ENCODE measurements at regions not wholly inside any gene's neighbourhood (a gene's known extent, or its start where the extent isn't known, plus 50 kb on each side); places are given as distances from the start of the nearest gene placed in this dataset.

GRCh38 chr17:71158437-71158836 is 962.4 kb upstream of the SOX9 start:
- peak; percentile 40 for DNase-seq (ENCODE audit: low spot score)

- DNase-seq (ENCODE audit: low spot score) = no peak
These were observed 957.6 kb upstream of the SOX9 start for GRCh38 chr17:71163121-71163812.

GRCh38 chr17:71163813-71164122 is 957.1 kb upstream of the SOX9 start:
- DNase-seq (ENCODE audit: low spot score) = no peak

GRCh38 chr17:71164561-71164960 is 956.3 kb upstream of the SOX9 start:
- DNase-seq (ENCODE audit: low spot score) = no peak

- DNase-seq (ENCODE audit: low spot score) = no peak
These were observed 954.5 kb upstream of the SOX9 start for GRCh38 chr17:71166311-71166710.

GRCh38 chr17:71168053-71168741 is 952.6 kb upstream of the SOX9 start:
- DNase-seq (ENCODE audit: low spot score) = no peak

- no peak for DNase-seq (ENCODE audit: low spot score)
These were observed 950.8 kb upstream of the SOX9 start for GRCh38 chr17:71170070-71170469.

GRCh38 chr17:71171270-71171669 is 949.5 kb upstream of the SOX9 start:
- no peak for DNase-seq (ENCODE audit: low spot score)

GRCh38 chr17:71173991-71174390 is 946.8 kb upstream of the SOX9 start:
- no peak for DNase-seq (ENCODE audit: low spot score)

- no peak for DNase-seq (ENCODE audit: low spot score)
These were observed 944.5 kb upstream of the SOX9 start for GRCh38 chr17:71176331-71176730.

- DNase-seq (ENCODE audit: low spot score) = no peak
These were observed 943.8 kb upstream of the SOX9 start for GRCh38 chr17:71176928-71177443.

GRCh38 chr17:71180801-71181385 is 939.9 kb upstream of the SOX9 start:
- DNase-seq (ENCODE audit: low spot score) = no peak

- DNase-seq (ENCODE audit: low spot score) = no peak
These were observed 937.7 kb upstream of the SOX9 start for GRCh38 chr17:71183066-71183660.

- no peak for DNase-seq (ENCODE audit: low spot score)
These were observed 936.1 kb upstream of the SOX9 start for GRCh38 chr17:71184716-71185115.

GRCh38 chr17:71187145-71187878 is 933.5 kb upstream of the SOX9 start:
- DNase-seq (ENCODE audit: low spot score) = no peak

GRCh38 chr17:71188811-71189492 is 931.9 kb upstream of the SOX9 start:
- DNase-seq (ENCODE audit: low spot score) = no peak

- DNase-seq (ENCODE audit: low spot score) = no peak
These were observed 931.4 kb upstream of the SOX9 start for GRCh38 chr17:71189493-71189831.

GRCh38 chr17:71192039-71192555 is 928.7 kb upstream of the SOX9 start:
- no peak for DNase-seq (ENCODE audit: low spot score)

GRCh38 chr17:71192848-71193247 is 928.0 kb upstream of the SOX9 start:
- no peak for DNase-seq (ENCODE audit: low spot score)

- DNase-seq (ENCODE audit: low spot score) = no peak
These were observed 920.2 kb upstream of the SOX9 start for GRCh38 chr17:71200597-71200996.

- no peak for DNase-seq (ENCODE audit: low spot score)
These were observed 919.2 kb upstream of the SOX9 start for GRCh38 chr17:71201639-71202038.

GRCh38 chr17:71202449-71202848 is 918.4 kb upstream of the SOX9 start:
- DNase-seq (ENCODE audit: low spot score) = no peak
